Forelimb muscle (tissue), 1 donor: ENCODE measurements at regions not wholly inside any gene's neighbourhood (a gene's known extent, or its start where the extent isn't known, plus 50 kb on each side); places are given as distances from the start of the nearest gene placed in this dataset.
"Not testable (repeated sequence)": the region's sequence is repeated elsewhere in the genome, so short reads cannot be mapped to it uniquely, and the experiment has no call there.

Experiments
- DNase-seq: peaks from one replicate; pipeline ENCODE4 v3.0.0-alpha.2; 2013; ENCODE audit warnings: low read depth

- no peak for DNase-seq
Measured at GRCh38 chr14:28119849-28120248, 646.7 kb upstream of the FOXG1 start.

- DNase-seq, result no peak
Measured at GRCh38 chr14:28120391-28120790, 646.2 kb upstream of the FOXG1 start.

- DNase-seq, result no peak
Measured at GRCh38 chr14:28121512-28122297, 644.9 kb upstream of the FOXG1 start.

GRCh38 chr14:28130610-28131284 lies 635.8 kb upstream of the FOXG1 start:
- DNase-seq, result no peak

- peak; percentile 13 for DNase-seq
Measured at GRCh38 chr14:28138341-28138740, 628.2 kb upstream of the FOXG1 start.

GRCh38 chr14:28141662-28142061 lies 624.9 kb upstream of the FOXG1 start:
- no peak for DNase-seq

GRCh38 chr14:28142400-28143015 lies 624.1 kb upstream of the FOXG1 start:
- peak; percentile 14 for DNase-seq

GRCh38 chr14:28143316-28143715 lies 623.3 kb upstream of the FOXG1 start:
- no peak for DNase-seq

GRCh38 chr14:28151926-28152325 lies 614.7 kb upstream of the FOXG1 start:
- no peak for DNase-seq

GRCh38 chr14:28152453-28153044 lies 614.0 kb upstream of the FOXG1 start:
- no peak for DNase-seq

- no peak for DNase-seq
Measured at GRCh38 chr14:28157289-28157869, 609.2 kb upstream of the FOXG1 start.

GRCh38 chr14:28157887-28158791 lies 608.4 kb upstream of the FOXG1 start:
- DNase-seq, result no peak

GRCh38 chr14:28161040-28161439 lies 605.5 kb upstream of the FOXG1 start:
- no peak for DNase-seq

GRCh38 chr14:28163233-28163632 lies 603.4 kb upstream of the FOXG1 start:
- DNase-seq, result no peak

GRCh38 chr14:28163897-28164296 lies 602.7 kb upstream of the FOXG1 start:
- no peak for DNase-seq

GRCh38 chr14:28187902-28188830 lies 578.4 kb upstream of the FOXG1 start:
- DNase-seq, result not testable (repeated sequence)

GRCh38 chr14:28196878-28197277 lies 569.7 kb upstream of the FOXG1 start:
- no peak for DNase-seq

GRCh38 chr14:28220391-28220790 lies 546.2 kb upstream of the FOXG1 start:
- no peak for DNase-seq

GRCh38 chr14:28240909-28241308 lies 525.7 kb upstream of the FOXG1 start:
- no peak for DNase-seq

- no peak for DNase-seq
Measured at GRCh38 chr14:28242895-28243294, 523.7 kb upstream of the FOXG1 start.
